ENCODE measurements at regions not wholly inside any gene's neighbourhood (a gene's known extent, or its start where the extent isn't known, plus 50 kb on each side); places are given as distances from the start of the nearest gene placed in this dataset.

DNA sequence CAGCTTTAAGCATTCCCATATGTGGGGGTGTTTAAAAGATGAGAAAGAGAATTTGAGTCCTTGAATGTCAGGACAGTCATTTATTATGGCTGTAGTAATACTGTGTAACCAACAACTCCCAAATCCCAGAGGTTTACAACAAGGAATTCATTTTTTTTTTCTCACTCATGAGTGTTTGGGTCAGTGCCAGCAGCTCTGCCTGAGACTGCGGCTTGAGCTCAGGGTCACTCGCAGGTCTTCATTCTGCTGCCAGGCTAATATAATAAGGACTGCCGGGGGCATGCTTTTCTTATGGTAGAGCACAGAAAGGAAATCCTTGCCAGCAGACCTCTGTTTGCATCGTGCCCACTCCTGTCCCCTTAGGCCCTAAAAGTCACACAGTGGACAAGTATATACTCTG, 277.9 kb upstream of the LMCD1 start:
- no peak for TF ChIP-seq CTCF (conservative IDR thresholded peaks at IDR 0.05; ENCODE audit: low read depth, low read length)
- DNase-seq (ENCODE audit: low read depth) = no peak

GRCh38 chr3:8224941-8225340, 276.7 kb upstream of the LMCD1 start:
- TF ChIP-seq CTCF (conservative IDR thresholded peaks at IDR 0.05; ENCODE audit: low read depth, low read length) = no peak
- no peak overlapping the region for H3K4me3 ChIP-seq (ENCODE audit: low read depth, low read length)
- no peak for DNase-seq (ENCODE audit: low read depth)

More for the DNA sequence above, 277.9 kb upstream of the LMCD1 start:
- H3K4me3 ChIP-seq (ENCODE audit: low read depth, low read length) = no peak overlapping the region

DNA sequence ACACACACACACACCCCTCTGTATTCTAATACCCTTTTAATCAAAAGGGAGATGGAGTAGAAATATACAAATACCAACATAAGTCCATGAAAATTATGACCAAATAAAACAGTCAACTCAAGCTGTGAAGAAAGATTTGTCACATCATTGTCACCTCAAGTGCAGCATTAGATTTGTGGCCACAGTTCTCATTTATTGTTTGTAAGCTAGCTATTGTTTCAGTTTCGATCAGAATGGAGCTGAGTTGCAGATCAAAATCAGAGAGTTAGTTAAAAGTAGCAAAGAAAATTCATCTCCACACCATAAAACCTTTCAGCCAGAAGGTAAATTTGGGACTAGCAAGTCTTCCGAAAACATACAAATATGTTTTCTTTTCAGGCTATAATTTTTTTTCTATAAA, 267.7 kb upstream of the LMCD1 start:
- no peak for TF ChIP-seq CTCF (conservative IDR thresholded peaks at IDR 0.05; ENCODE audit: low read depth, low read length)
- no peak for DNase-seq (ENCODE audit: low read depth)
- no peak overlapping the region for H3K4me3 ChIP-seq (ENCODE audit: low read depth, low read length)

GRCh38 chr3:8236264-8236663, 265.4 kb upstream of the LMCD1 start:
- H3K4me3 ChIP-seq (ENCODE audit: low read depth, low read length) = no peak overlapping the region
- no peak for TF ChIP-seq CTCF (conservative IDR thresholded peaks at IDR 0.05; ENCODE audit: low read depth, low read length)
- DNase-seq (ENCODE audit: low read depth) = no peak

GRCh38 chr3:8237893-8238292, 263.7 kb upstream of the LMCD1 start:
- H3K4me3 ChIP-seq (ENCODE audit: low read depth, low read length) = no peak overlapping the region
- no peak for TF ChIP-seq CTCF (conservative IDR thresholded peaks at IDR 0.05; ENCODE audit: low read depth, low read length)
- no peak for DNase-seq (ENCODE audit: low read depth)

GRCh38 chr3:8238432-8238831, 263.2 kb upstream of the LMCD1 start:
- DNase-seq (ENCODE audit: low read depth) = no peak
- no peak overlapping the region for H3K4me3 ChIP-seq (ENCODE audit: low read depth, low read length)
- TF ChIP-seq CTCF (conservative IDR thresholded peaks at IDR 0.05; ENCODE audit: low read depth, low read length) = no peak

DNA sequence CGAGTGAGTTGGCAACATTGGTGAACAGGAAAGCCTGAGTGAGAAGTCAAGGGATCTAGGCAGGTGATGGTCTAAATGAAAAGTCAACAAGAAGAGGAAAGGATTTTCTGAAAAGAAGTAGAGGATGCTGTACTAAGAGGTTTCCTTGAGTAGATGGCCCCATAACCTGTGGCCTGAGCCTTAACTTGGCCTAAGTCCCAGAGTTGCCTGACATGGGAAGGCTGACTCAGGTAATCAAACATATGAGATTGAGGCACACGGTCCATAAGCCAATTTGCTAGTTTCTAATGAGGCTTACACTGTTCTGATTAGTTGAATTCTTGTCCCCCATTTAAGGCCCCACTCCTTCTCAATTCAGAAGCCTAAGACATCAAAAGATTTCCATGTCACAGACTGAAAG, 262.5 kb upstream of the LMCD1 start:
- no peak for DNase-seq (ENCODE audit: low read depth)
- no peak for TF ChIP-seq CTCF (conservative IDR thresholded peaks at IDR 0.05; ENCODE audit: low read depth, low read length)
- H3K4me3 ChIP-seq (ENCODE audit: low read depth, low read length) = no peak overlapping the region

All from epithelial cell of proximal tubule (primary cell).